ENCODE measurements at regions not wholly inside any gene's neighbourhood (a gene's known extent, or its start where the extent isn't known, plus 50 kb on each side); places are given as distances from the start of the nearest gene placed in this dataset.
A peak's percentile ranks its signal among the peaks of the same experiment; 100 is the strongest.

DNA sequence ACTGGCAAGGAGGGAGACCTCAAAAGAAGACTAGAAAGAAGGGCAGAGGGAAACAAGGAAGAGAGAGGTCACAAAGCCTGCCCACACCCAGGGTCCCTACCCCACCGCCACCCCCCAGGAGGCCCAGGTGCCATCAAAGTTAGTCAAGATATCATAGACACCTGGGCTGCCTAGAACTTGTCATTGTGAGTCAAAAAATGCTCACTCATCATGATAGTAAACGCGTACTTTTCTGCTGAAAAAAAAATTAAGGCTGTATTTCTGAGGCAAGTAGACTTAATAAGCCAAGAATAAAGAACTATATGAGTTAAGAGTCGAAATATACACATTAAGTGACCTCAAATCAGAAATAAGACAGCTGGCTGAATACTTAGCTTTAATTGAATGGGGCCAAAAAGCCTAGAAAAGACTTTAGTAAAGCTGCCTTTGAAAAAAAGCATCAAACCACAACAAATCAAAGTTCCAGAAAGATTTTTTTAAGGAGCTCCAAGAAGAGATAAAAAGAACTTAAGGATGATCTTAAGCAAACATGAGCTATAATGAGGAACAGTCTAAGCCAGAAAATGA, 415.5 kb upstream of the PPP2R3A start:
- TF ChIP-seq, protein P1, sequence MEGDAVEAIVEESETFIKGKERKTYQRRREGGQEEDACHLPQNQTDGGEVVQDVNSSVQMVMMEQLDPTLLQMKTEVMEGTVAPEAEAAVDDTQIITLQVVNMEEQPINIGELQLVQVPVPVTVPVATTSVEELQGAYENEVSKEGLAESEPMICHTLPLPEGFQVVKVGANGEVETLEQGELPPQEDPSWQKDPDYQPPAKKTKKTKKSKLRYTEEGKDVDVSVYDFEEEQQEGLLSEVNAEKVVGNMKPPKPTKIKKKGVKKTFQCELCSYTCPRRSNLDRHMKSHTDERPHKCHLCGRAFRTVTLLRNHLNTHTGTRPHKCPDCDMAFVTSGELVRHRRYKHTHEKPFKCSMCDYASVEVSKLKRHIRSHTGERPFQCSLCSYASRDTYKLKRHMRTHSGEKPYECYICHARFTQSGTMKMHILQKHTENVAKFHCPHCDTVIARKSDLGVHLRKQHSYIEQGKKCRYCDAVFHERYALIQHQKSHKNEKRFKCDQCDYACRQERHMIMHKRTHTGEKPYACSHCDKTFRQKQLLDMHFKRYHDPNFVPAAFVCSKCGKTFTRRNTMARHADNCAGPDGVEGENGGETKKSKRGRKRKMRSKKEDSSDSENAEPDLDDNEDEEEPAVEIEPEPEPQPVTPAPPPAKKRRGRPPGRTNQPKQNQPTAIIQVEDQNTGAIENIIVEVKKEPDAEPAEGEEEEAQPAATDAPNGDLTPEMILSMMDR (IDR thresholded peaks at IDR 0.05): no peak
- Histone ChIP-seq H3K9me3 (no peaks in the 10 kb centered on the region), H3K27me3 (peaks cover 0 to 14% (median 0%) of the 10 kb centered on the region in 7 donors), H3K4me1 (no peaks in the 10 kb centered on the region), H3K36me3 (no peaks in the 10 kb centered on the region), H3K4me3 (no peak overlapping the region), H3K27ac (no peak overlapping the region)
- 70 to 77% methylated on average over 4 of the region's 4 CpGs for WGBS, 2 donors
- DNase-seq (no peak), ATAC-seq (no peak)
- intact Hi-C loops (cut with DNase I): no loop called here

DNA sequence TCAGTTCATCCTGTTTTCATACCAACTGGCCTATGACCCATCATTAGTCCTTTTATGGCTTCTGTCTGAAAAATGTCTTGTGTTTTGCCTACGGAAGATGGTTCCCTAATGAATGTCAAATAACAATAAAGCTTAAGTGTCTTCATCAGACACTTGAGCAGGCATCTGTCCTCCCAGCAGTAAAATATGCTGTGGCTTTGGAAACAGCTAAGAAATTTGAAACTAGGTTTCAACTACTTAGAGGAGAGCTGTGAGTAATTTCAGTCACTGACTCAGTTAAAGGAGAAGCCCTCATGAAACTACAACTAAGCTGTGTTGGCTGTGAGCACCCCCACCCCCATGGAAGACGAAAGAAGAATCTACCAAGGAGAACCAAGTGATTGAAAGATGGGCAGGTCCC, 409.4 kb upstream of the PPP2R3A start:
- Histone ChIP-seq H3K4me1 (no peaks in the 10 kb centered on the region), H3K27me3 (peaks cover 0 to 14% (median 0%) of the 10 kb centered on the region in 7 donors), H3K27ac (no peak overlapping the region), H3K36me3 (no peaks in the 10 kb centered on the region), H3K4me3 (no peak overlapping the region), H3K9me3 (no peaks in the 10 kb centered on the region)
- intact Hi-C loops (cut with DNase I): no loop called here
- TF ChIP-seq, protein P1 (IDR thresholded peaks at IDR 0.05): no peak
- DNase-seq: no peak
- no peak for ATAC-seq
- 72 to 81% methylated on average over 2 of the region's 2 CpGs for WGBS, 2 donors

DNA sequence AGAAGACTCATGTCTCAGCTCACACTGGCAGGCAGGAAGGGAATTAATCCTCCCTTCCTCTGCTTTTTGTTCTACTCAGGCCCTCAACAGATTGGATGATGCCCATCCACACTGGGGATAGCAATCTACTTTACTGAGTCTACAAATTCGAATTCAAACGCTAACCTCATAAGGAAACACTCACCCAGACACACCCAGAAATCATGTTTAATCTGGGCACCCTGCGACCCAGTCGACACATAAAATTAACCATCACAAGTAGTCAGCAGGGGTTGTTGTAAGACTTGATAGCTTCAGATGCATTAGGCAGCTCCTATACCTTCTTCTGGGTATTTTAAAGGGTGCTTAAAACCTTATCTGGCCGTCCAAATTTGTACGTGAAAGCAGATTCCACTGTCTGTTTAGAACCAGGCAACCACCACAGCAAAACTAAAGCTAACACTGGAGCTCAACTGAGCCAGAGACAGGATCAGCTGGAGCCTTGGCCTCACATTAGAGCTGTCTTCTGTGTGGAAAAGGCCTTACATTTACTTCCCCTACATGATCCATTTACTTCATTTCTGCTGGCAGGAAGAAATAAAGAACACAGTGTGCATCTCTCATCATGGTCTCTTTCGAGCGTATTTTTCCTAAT, 407.3 kb upstream of the PPP2R3A start:
- Histone ChIP-seq H3K4me3 (no peak overlapping the region), H3K9me3 (no peaks in the 10 kb centered on the region), H3K27me3 (peaks cover 0 to 7% (median 0%) of the 10 kb centered on the region in 7 donors), H3K4me1 (no peaks in the 10 kb centered on the region), H3K36me3 (no peaks in the 10 kb centered on the region), H3K27ac (no peak overlapping the region)
- DNase-seq (no peak), ATAC-seq (no peak)
- TF ChIP-seq, protein P1 (IDR thresholded peaks at IDR 0.05): no peak
- 71 to 75% methylated on average over 8 of the region's 8 CpGs for WGBS, 2 donors
- intact Hi-C loops (cut with DNase I): no loop called here

DNA sequence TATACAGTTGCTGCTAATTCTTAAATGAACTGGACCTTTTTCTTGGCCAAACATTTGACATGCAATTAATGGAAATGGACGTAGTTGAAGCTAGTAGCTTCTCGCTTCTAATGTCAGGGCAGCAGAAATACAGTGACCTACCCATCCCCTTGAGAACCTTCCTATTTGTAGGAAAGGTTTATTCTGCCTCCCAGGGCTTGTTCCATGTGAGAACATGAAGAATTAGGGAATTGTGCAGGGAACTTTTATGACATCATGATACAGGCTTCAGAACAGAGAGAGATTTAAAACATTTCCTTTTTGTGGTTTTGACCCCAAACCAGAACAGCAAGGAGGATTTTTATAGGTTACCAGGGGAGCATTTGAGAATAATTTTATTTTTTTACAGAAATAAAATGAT, 406.6 kb upstream of the PPP2R3A start:
- TF ChIP-seq, protein P1 (IDR thresholded peaks at IDR 0.05): no peak
- no peak overlapping the region for H3K27ac ChIP-seq
- intact Hi-C loops (cut with DNase I): no loop called here
- DNase-seq (no peak), ATAC-seq (peak in 2 of 8 donors; percentile 53 to 59)
- no peaks in the 10 kb centered on the region for H3K36me3 ChIP-seq
- no peaks in the 10 kb centered on the region for H3K9me3 ChIP-seq
- no peak overlapping the region for H3K4me3 ChIP-seq
- WGBS, 2 donors: 70 to 75% methylated on average over 2 of the region's 2 CpGs
- H3K27me3 ChIP-seq: peaks cover 0 to 4% (median 0%) of the 10 kb centered on the region in 7 donors
- H3K4me1 ChIP-seq: no peaks in the 10 kb centered on the region
